ENCODE measurements at regions not wholly inside any gene's neighbourhood (a gene's known extent, or its start where the extent isn't known, plus 50 kb on each side); places are given as distances from the start of the nearest gene placed in this dataset.
A peak's percentile ranks its signal among the peaks of the same experiment; 100 is the strongest.

DNA sequence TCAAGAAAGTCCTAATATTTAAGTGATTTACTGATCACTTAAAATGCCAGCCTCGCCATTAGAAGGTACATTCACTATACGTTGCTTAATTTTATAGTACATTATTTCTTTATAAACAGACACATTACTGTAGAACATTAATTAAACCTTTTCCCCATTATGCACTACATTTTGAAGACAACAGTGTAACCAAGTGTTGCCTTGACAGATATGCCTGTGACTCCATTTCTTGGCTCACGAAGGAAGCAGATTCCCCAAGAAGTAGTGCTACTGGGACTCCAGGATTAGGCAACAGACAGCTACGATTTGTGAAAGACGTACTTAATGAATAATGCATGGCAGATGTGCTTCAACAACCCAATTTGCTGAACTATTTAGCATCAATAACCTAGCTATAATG, 394.8 kb downstream of the RPS29 start:
- no peak for DNase-seq (ENCODE audit: low read depth)
- H3K4me3 ChIP-seq (ENCODE audit: low read depth, low read length): no peak overlapping the region
- in situ Hi-C loops (cut with HindIII; ENCODE audit: low sequenced_read_pairs): no loop called here
- TF ChIP-seq, protein P1, sequence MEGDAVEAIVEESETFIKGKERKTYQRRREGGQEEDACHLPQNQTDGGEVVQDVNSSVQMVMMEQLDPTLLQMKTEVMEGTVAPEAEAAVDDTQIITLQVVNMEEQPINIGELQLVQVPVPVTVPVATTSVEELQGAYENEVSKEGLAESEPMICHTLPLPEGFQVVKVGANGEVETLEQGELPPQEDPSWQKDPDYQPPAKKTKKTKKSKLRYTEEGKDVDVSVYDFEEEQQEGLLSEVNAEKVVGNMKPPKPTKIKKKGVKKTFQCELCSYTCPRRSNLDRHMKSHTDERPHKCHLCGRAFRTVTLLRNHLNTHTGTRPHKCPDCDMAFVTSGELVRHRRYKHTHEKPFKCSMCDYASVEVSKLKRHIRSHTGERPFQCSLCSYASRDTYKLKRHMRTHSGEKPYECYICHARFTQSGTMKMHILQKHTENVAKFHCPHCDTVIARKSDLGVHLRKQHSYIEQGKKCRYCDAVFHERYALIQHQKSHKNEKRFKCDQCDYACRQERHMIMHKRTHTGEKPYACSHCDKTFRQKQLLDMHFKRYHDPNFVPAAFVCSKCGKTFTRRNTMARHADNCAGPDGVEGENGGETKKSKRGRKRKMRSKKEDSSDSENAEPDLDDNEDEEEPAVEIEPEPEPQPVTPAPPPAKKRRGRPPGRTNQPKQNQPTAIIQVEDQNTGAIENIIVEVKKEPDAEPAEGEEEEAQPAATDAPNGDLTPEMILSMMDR (IDR thresholded peaks at IDR 0.05; ENCODE audit: low read depth, low read length, missing control alignments): no peak

DNA sequence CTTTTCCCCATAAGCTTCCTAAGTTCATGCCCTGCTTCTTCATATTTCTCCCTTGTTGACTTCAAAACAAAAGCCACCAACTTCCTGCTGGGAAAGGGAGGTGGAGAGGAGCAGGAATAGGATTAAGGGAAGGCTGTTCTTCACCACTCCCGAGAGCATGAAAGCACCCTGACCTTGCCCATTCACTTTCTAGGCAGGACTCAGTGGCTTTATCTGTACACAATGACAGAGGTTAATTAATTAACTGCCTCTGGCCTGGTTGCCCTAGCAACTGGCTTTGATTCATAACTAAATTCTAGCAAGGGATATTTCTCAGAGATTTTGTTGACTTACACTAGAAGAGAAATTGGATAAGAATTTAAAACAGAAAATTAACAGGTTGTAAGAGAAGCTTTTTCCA, 396.8 kb downstream of the RPS29 start:
- in situ Hi-C loops (cut with HindIII; ENCODE audit: low sequenced_read_pairs): no loop called here

DNA sequence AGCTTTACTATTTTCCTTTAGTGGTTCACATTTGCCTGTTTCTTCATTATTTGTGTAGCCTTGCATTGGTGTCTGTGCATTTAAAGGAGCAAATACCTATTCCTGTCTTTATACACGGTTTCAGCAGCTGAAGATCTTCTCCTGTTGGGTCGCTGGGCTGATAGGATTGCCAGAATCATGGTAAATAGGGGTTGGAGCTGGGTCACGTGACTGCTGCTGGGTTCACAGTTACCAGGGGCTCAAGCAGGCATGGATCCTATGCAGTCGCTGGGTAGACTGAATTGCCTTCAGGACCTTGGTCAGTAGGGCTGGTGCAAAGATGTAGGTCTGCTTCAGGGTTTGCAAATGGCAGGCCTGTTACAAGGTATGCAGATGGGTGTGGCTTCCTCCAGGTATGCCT, 398.4 kb downstream of the RPS29 start:
- in situ Hi-C loops (cut with HindIII; ENCODE audit: low sequenced_read_pairs): no loop called here
- no peak for DNase-seq (ENCODE audit: low read depth)
- TF ChIP-seq, protein P1 (IDR thresholded peaks at IDR 0.05; ENCODE audit: low read depth, low read length, missing control alignments): no peak
- H3K4me3 ChIP-seq (ENCODE audit: low read depth, low read length): no peak overlapping the region

More for the DNA sequence above, 396.8 kb downstream of the RPS29 start:
- no peak for DNase-seq (ENCODE audit: low read depth)
- no peak overlapping the region for H3K4me3 ChIP-seq (ENCODE audit: low read depth, low read length)
- TF ChIP-seq, protein P1 (IDR thresholded peaks at IDR 0.05; ENCODE audit: low read depth, low read length, missing control alignments): no peak

DNA sequence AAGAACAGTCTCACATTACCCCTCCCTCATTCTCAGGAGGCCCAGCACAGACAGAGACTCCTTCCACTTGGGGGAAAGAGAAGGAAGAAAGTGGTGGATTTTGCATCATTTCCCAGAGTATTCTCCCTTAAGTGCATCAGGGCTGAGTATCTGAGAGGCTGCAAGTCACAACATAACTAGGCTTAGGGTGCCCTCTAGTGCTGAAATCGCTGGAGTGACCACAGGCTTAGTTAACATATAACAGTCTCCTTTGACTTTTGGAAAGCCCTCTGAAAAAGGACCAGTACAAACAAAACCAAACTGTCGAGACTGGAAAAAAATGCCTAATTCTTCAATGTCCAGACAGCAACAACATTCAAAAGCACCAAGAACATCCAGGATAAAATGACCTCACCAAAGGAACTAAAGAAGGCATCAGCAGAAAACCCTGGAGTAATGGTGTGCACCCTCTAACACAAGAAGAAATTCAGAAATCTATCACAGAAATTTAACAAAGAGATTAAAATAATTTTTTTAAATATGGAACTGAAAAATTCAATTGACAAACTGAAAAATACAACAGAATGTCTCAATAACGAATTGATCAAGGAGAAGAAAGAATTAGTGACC, 412.3 kb downstream of the RPS29 start:
- peak; percentile 72 for DNase-seq (ENCODE audit: low read depth)
- in situ Hi-C loops (cut with HindIII; ENCODE audit: low sequenced_read_pairs): no loop called here
- no peak overlapping the region for H3K4me3 ChIP-seq (ENCODE audit: low read depth, low read length)
- TF ChIP-seq, protein P1 (IDR thresholded peaks at IDR 0.05; ENCODE audit: low read depth, low read length, missing control alignments): peak; percentile 77

DNA sequence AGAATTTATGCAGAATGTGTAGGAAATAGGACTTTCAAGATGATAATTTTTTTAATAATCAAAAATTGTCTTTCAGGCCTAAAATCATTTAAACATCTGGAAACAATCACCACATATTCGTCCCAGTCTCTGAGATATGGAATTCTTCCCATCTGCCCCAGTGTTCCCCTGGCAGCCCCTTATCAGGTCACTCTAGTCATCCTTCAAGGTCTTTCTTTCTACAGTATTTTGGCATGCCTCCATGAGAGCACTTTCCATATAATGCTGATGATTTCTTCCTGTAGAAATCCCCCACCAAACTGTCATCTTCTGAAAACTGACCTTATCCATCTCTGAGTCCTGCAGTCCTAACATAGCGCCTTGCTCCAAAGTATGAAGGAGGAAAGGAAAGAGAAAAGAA, 422.1 kb downstream of the RPS29 start:
- DNase-seq (ENCODE audit: low read depth): no peak
- no peak overlapping the region for H3K4me3 ChIP-seq (ENCODE audit: low read depth, low read length)
- TF ChIP-seq, protein P1 (IDR thresholded peaks at IDR 0.05; ENCODE audit: low read depth, low read length, missing control alignments): no peak
- in situ Hi-C loops (cut with HindIII; ENCODE audit: low sequenced_read_pairs): no loop called here

DNA sequence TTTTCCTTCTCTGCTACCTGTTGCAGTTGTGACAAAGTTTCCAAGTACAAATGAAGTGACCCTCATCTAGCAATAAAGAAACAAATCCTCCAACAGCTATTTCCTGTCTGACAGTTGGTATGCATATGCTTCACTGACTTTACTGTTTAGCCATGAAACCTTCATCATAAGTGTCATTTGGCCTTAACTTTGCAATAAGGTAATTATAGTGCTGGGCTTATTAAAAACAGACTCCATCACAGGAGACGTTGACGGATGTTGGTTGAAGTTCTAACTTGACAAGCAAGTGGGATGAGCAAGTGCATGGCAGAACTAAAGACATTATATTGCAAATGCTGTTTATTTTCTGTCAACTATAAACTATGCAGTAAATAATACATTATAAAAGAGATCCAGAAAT, 425.2 kb downstream of the RPS29 start:
- in situ Hi-C loops (cut with HindIII; ENCODE audit: low sequenced_read_pairs): no loop called here
- TF ChIP-seq, protein P1 (IDR thresholded peaks at IDR 0.05; ENCODE audit: low read depth, low read length, missing control alignments): no peak
- no peak overlapping the region for H3K4me3 ChIP-seq (ENCODE audit: low read depth, low read length)
- DNase-seq (ENCODE audit: low read depth): no peak

All from astrocyte of the cerebellum (primary cell).